Loucy (cell line): ENCODE measurements at regions not wholly inside any gene's neighbourhood (a gene's known extent, or its start where the extent isn't known, plus 50 kb on each side); places are given as distances from the start of the nearest gene placed in this dataset.

ENCODE experiments used
- EZH2phosphoT487 ChIP-seq: fragments of 200-600 bp; IDR thresholded peaks from 2 replicates; pipeline ENCODE4 v1.6.1; 2018; ENCODE audit warnings: antibody characterized with exemption, mild to moderate bottlenecking, moderate library complexity, borderline replicate concordance
- TF ChIP-seq, protein P1 (sequence below): fragments of 200-600 bp; sonication (generic); conservative IDR thresholded peaks from 2 replicates; pipeline ENCODE4 v1.5.1; 2014; ENCODE audit warnings: mild to moderate bottlenecking, antibody characterized with exemption, low read length

GRCh38 chr1:102151242-102151641, 154.5 kb upstream of the OLFM3 start:
- TF ChIP-seq, protein P1, sequence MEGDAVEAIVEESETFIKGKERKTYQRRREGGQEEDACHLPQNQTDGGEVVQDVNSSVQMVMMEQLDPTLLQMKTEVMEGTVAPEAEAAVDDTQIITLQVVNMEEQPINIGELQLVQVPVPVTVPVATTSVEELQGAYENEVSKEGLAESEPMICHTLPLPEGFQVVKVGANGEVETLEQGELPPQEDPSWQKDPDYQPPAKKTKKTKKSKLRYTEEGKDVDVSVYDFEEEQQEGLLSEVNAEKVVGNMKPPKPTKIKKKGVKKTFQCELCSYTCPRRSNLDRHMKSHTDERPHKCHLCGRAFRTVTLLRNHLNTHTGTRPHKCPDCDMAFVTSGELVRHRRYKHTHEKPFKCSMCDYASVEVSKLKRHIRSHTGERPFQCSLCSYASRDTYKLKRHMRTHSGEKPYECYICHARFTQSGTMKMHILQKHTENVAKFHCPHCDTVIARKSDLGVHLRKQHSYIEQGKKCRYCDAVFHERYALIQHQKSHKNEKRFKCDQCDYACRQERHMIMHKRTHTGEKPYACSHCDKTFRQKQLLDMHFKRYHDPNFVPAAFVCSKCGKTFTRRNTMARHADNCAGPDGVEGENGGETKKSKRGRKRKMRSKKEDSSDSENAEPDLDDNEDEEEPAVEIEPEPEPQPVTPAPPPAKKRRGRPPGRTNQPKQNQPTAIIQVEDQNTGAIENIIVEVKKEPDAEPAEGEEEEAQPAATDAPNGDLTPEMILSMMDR, result no peak
- no peak for TF ChIP-seq EZH2phosphoT487
